Upper lobe of right lung (tissue), 1 donor: ENCODE measurements at regions not wholly inside any gene's neighbourhood (a gene's known extent, or its start where the extent isn't known, plus 50 kb on each side); places are given as distances from the start of the nearest gene placed in this dataset.
"Not testable (repeated sequence)": the region's sequence is repeated elsewhere in the genome, so short reads cannot be mapped to it uniquely, and the experiment has no call there.

Experiments used
- ATAC-seq: fragments of 200-7000 bp; cut with Tn5 transposase; one replicate; pipeline ENCODE4 v1.9.1; 2020; ENCODE audit warnings: mild to moderate bottlenecking, moderate library complexity
- DNase-seq: peaks from one replicate; pipeline ENCODE4 v3.0.0-alpha.2; 2020
- H3K27ac ChIP-seq: fragments of 200-600 bp; one replicate; pipeline ENCODE4 v1.8.0; 2022
- H3K27me3 ChIP-seq: fragments of 200-600 bp; one replicate; pipeline ENCODE4 v1.8.0; 2022; ENCODE audit warnings: mild to moderate bottlenecking
- H3K36me3 ChIP-seq: fragments of 200-600 bp; one replicate; pipeline ENCODE4 v1.8.0; 2022
- H3K4me1 ChIP-seq: fragments of 200-600 bp; one replicate; pipeline ENCODE4 v1.8.0; 2022
- H3K4me3 ChIP-seq: fragments of 200-600 bp; one replicate; pipeline ENCODE4 v1.8.0; 2022; ENCODE audit warnings: mild to moderate bottlenecking
- H3K9me3 ChIP-seq: fragments of 200-600 bp; one replicate; pipeline ENCODE4 v1.8.0; 2022
- CTCF ChIP-seq: fragments of 200-600 bp; IDR thresholded peaks from one replicate; pipeline ENCODE4 v1.8.0; 2022; ENCODE audit warnings: antibody characterized with exemption
- intact Hi-C: fragments of 100-400 bp; cut with DNase I; formaldehyde crosslinking; loops from one replicate; pipeline ENCODE4 v1.11.0; 2022
- donor health status: DM: no; HTN: yes; CAD: no; lungs with severe emphysema.

GRCh38 chr15:99467338-99467720 lies 98.5 kb upstream of the MEF2A start:
- ATAC-seq (no peak), DNase-seq (no peak)
- Histone ChIP-seq H3K4me1 (no peaks in the 10 kb centered on the region), H3K27ac (no peak overlapping the region), H3K27me3 (no peaks in the 10 kb centered on the region), H3K4me3 (no peak overlapping the region), H3K36me3 (no peaks in the 10 kb centered on the region), H3K9me3 (peaks cover 13% of the 10 kb centered on the region)
- intact Hi-C loops, result no loop called here
- no peak for TF ChIP-seq CTCF

DNA sequence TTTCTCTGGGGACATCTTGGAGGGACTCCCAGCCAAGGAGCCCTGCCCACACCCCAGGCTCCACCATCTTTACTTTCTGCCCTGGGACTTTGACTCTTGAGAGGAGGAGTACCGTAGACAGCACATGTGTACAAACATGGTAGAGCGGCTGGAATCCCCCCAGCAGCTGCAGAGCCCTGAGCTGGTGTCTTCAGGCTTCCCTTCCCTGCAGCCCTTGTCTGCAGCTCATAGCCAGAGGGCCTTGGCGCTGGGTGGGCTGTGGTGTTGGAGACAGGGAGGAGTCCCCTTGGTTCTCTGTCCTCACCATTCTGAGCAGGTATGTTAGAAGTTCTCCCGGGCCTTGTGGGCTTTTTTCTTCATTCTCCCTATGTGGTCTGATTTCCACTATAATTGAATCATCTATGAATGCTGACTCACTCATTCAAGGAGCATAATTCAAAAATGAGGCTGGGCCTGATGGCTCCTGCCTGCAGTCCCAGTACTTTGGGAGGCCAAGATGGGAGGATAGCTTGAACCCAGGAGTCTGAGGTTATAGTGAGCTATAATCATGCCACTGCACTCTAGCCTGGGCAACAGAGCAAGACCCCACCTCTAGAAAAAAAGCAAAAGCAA lies 97.8 kb upstream of the MEF2A start:
- H3K4me1 ChIP-seq, result no peaks in the 10 kb centered on the region
- intact Hi-C loops, result no loop called here
- no peak overlapping the region for H3K27ac ChIP-seq
- H3K9me3 ChIP-seq, result peaks cover 13% of the 10 kb centered on the region
- ATAC-seq (no peak), DNase-seq (no peak)
- TF ChIP-seq CTCF, result no peak
- H3K4me3 ChIP-seq, result no peak overlapping the region
- no peaks in the 10 kb centered on the region for H3K36me3 ChIP-seq
- no peaks in the 10 kb centered on the region for H3K27me3 ChIP-seq

DNA sequence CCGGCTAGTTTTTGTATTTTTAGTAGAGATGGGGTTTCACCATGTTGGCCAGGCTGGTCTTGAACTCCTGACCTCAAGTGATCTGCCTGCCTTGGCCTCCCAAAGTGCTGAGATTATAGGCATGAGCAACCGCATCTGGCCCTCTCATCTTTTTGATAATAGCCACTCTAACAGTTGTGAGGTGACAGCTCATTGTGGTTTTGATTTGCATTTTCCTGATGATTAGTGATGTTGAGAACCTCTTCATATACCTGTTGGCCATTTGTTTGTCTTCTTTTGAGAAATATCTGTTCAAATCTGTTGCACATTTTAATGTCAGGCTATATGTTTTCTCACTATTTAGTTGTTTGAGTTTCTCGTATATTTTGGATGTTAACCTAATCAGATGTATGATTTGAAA lies 95.6 kb upstream of the MEF2A start:
- H3K4me3 ChIP-seq, H3K9me3 ChIP-seq, H3K27ac ChIP-seq, DNase-seq, ATAC-seq, H3K27me3 ChIP-seq, intact Hi-C loops, H3K36me3 ChIP-seq: not testable (repeated sequence)
- H3K4me1 ChIP-seq, result peaks cover 19% of the 10 kb centered on the region

DNA sequence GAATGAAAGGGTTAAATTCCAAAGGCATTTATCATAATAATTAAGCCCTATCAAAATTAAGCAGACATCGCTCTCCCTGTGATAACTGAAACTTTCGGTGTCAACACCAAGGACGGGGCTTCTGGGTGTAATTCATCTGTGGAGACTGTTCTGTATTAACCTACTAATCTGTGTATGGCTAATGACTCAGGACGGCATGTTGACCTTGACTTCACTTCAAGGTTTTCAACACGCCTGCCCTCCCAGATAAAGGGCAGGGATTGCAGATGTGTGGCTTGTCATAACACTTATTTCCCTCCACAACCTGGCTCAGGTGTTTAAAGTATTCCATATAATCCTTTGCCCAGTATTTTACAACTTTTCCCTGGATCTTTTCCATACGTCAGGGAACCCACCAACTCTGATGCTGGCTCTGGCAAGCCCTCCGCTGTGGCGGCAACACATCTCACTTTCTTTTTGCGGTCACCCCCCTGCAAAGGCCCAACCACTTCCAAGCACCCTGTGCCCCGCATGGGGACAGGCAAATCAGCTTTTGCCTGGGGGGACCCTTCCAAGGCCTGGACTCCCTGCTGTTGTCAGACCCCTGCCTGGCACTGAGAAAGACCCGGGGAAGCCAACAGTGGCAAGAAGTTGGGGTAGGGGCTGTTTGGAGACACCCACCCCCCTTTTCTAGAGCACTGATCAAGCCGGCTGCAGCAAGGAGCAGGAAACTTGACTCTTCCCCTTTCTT lies 93.2 kb upstream of the MEF2A start:
- ATAC-seq, result no peak
- peaks cover 36% of the 10 kb centered on the region for H3K4me1 ChIP-seq
- intact Hi-C loops, result no loop called here

DNA sequence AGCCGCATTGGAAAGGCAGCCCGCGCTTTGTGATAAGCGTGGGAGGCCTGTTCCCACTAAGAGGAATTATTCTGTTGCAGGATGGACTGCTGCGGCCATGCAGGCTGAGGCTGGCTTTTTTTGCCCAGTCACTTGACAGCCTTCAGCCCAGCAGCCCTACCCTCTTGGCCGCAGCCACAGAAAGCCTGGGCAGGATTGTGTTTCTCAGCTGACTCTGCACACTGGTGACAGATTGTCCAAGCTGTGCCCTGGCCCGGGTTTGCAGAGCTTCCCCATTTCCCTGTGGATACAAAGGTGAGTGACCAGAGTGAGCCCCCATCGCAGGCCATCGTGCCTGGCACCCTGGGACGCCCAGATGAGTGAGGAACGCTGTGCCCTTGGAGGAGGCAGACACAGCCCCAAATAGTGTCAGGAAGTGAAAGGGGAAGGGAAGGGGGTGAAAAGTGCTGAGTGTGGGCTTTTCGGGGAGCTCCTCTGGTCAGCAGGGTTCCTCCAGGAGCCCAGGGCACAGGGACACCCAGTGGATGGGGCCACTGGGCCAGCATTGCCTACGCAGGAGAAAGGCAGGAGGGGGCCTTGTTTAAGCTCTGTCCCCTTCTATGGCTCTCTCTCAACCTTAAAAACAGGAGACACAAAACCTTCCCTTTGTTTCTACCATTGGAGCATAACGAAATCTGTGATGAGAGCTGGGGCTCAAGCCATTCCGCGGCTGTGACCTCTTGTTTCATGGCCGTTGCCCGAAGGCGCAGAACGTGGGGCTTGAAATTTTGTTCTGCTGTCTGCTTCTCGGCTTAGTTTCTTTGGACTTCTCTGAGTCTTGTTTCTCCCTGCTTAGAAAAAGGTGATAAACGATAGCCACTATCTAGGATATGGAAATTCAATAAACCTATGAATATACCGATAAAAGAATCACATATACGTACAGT lies 91.5 kb upstream of the MEF2A start:
- H3K27ac ChIP-seq, result peak overlapping the region; percentile 76
- no peak for TF ChIP-seq CTCF
- peak; percentile 78 for ATAC-seq
- peak; percentile 75 for DNase-seq
- intact Hi-C loops, result no loop called here
- no peaks in the 10 kb centered on the region for H3K27me3 ChIP-seq
- H3K36me3 ChIP-seq, result no peaks in the 10 kb centered on the region
- H3K9me3 ChIP-seq, result no peaks in the 10 kb centered on the region
- no peak overlapping the region for H3K4me3 ChIP-seq
- H3K4me1 ChIP-seq, result peaks cover 39% of the 10 kb centered on the region

More for the DNA sequence above, 93.2 kb upstream of the MEF2A start:
- TF ChIP-seq CTCF, result no peak
- no peaks in the 10 kb centered on the region for H3K36me3 ChIP-seq
- no peak for DNase-seq
- no peaks in the 10 kb centered on the region for H3K9me3 ChIP-seq
- no peaks in the 10 kb centered on the region for H3K27me3 ChIP-seq
- no peak overlapping the region for H3K4me3 ChIP-seq
- no peak overlapping the region for H3K27ac ChIP-seq
